ENCODE measurements at regions not wholly inside any gene's neighbourhood (a gene's known extent, or its start where the extent isn't known, plus 50 kb on each side); places are given as distances from the start of the nearest gene placed in this dataset.
"Not testable (repeated sequence)": the region's sequence is repeated elsewhere in the genome, so short reads cannot be mapped to it uniquely, and the experiment has no call there.

GRCh38 chrX:2561456-2561855, 60.7 kb upstream of the DHRSX start:
- no peak for DNase-seq

- DNase-seq = no peak
These were observed 58.3 kb upstream of the DHRSX start for GRCh38 chrX:2559124-2559523.

GRCh38 chrX:2554891-2555290, 54.1 kb upstream of the DHRSX start:
- DNase-seq = no peak

GRCh38 chrX:2554066-2554465, 53.3 kb upstream of the DHRSX start:
- DNase-seq = not testable (repeated sequence)

- no peak for DNase-seq
These were observed 51.9 kb upstream of the DHRSX start for GRCh38 chrX:2552621-2553201.

GRCh38 chrX:2550328-2551020, 49.7 kb upstream of the DHRSX start:
- no peak for DNase-seq
